ENCODE measurements at regions not wholly inside any gene's neighbourhood (a gene's known extent, or its start where the extent isn't known, plus 50 kb on each side); places are given as distances from the start of the nearest gene placed in this dataset.

DNA sequence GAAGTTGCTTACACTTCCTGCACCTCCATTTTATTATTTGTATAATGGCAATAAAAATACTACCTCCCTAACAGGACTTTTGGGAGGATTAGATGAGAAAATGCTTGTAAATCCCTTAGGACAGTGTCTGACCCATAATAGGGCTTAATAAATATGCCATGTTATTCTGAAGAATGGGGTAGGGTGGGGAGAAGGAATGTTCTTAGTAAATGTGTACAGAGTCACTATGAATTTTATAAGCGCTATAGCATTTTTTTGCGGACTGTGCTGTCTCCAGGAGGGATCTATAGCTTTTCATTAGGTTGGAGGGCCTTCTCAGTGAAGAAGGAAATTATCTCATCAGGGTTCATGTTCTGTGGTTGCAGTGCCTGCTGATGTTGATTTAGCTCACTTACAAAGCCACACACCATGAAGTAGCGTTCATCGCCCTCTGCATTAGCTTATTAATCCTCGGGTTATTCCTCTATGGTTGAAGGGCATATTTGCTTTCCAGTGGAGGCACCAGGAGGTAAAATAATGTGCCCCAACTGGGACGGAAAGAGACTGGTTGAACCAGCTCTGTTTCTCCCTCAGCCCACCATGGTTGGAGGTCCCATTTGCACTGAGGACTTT is 497.1 kb downstream of the ARHGEF28 start:
- no peak overlapping the region for H3K4me3 Mint-ChIP-seq
- DNase-seq (no peak), ATAC-seq (no peak)
- H3K9me3 ChIP-seq (ENCODE audit: control insufficient read depth in 2 of 3, low read length in 3 of 3), result no peaks in the 10 kb centered on the region
- intact Hi-C loops (cut with micrococcal nuclease), result no loop called here
- H3K36me3 ChIP-seq (ENCODE audit: control insufficient read depth in 2 of 3, insufficient read depth in 3 of 3, low read length in 3 of 3), result no peaks in the 10 kb centered on the region
- H3K4me1 ChIP-seq (ENCODE audit: control insufficient read depth in 2 of 2, insufficient read depth in 2 of 2, low read length in 2 of 2), result no peaks in the 10 kb centered on the region
- ChIA-PET POLR2A (no interaction called here), CTCF (no interaction called here)
- H3K27ac Mint-ChIP-seq, result no peak overlapping the region
- peaks cover 0 to 4% (median 0%) of the 10 kb centered on the region in 5 donors for H3K36me3 Mint-ChIP-seq
- no peaks in the 10 kb centered on the region for H3K27me3 ChIP-seq (ENCODE audit: control insufficient read depth in 2 of 2, insufficient read depth in 2 of 2, low read length in 2 of 2)
- H3K27ac ChIP-seq (ENCODE audit: low read depth, low read length), result no peak overlapping the region
- peaks cover 0 to 5% (median 2%) of the 10 kb centered on the region in 11 donors for H3K9me3 Mint-ChIP-seq
- H3K27me3 Mint-ChIP-seq, result peaks cover 4 to 11% (median 8%) of the 10 kb centered on the region in 5 donors
- H3K4me3 ChIP-seq (ENCODE audit: low read length), result no peak overlapping the region
- no peaks in the 10 kb centered on the region for H3K4me1 Mint-ChIP-seq

DNA sequence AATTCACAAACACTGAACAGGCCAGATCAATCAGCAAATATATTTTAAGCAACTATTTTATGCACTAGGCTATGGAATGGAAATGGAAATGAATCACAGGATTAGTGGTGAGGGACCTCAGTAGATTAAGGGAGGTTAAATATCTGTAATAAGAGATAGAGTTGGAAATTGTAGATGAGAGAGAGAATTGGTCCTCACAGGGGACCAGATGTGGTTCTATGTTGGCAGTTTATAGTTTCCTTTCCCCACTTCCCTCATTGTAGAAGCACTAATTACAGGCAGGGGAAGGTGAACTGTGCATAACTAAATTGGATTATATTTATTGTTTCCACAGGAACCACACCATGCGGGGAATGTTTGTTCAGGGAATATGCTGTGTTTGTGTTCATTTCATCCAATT is 496.2 kb downstream of the ARHGEF28 start:
- Histone ChIP-seq H3K4me1 (ENCODE audit: control insufficient read depth in 2 of 2, insufficient read depth in 2 of 2, low read length in 2 of 2) (no peaks in the 10 kb centered on the region), H3K27ac (ENCODE audit: low read depth, low read length) (no peak overlapping the region), H3K27me3 (ENCODE audit: control insufficient read depth in 2 of 2, insufficient read depth in 2 of 2, low read length in 2 of 2) (no peaks in the 10 kb centered on the region), H3K36me3 (ENCODE audit: control insufficient read depth in 2 of 3, insufficient read depth in 3 of 3, low read length in 3 of 3) (no peaks in the 10 kb centered on the region), H3K9me3 (ENCODE audit: control insufficient read depth in 2 of 3, low read length in 3 of 3) (no peaks in the 10 kb centered on the region), H3K4me3 (ENCODE audit: low read length) (no peak overlapping the region)
- H3K9me3 Mint-ChIP-seq, result peaks cover 0 to 7% (median 3%) of the 10 kb centered on the region in 11 donors
- DNase-seq (no peak), ATAC-seq (no peak)
- ChIA-PET CTCF (no interaction called here), POLR2A (no interaction called here)
- no peaks in the 10 kb centered on the region for H3K4me1 Mint-ChIP-seq
- peaks cover 3 to 11% (median 5%) of the 10 kb centered on the region in 5 donors for H3K27me3 Mint-ChIP-seq
- no peak overlapping the region for H3K4me3 Mint-ChIP-seq
- peaks cover 0 to 4% (median 0%) of the 10 kb centered on the region in 5 donors for H3K36me3 Mint-ChIP-seq
- intact Hi-C loops (cut with micrococcal nuclease), result no loop called here
- H3K27ac Mint-ChIP-seq, result no peak overlapping the region

DNA sequence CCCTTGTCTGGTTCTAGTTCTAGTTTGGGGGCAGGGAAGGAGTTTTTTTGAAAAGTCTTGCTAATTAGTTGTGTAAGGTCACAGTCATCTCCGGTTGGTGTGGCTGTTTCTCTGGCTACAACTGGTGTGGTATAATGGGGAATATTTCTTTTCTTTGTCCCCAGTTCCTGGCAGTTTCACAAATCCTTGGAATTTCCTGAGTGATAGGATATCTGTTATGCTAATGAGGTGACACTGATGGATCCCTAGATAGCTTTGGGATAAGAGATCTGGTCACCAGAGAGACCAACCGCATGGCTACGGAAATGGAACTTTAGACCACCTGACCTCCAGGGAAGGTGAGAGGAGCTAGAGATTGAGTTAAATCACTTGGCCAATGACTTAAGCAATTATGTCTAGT is 494.6 kb downstream of the ARHGEF28 start:
- H3K36me3 Mint-ChIP-seq, result peaks cover 0 to 4% (median 0%) of the 10 kb centered on the region in 5 donors
- no peak overlapping the region for H3K27ac ChIP-seq (ENCODE audit: low read depth, low read length)
- no peaks in the 10 kb centered on the region for H3K4me1 Mint-ChIP-seq
- H3K27me3 ChIP-seq (ENCODE audit: control insufficient read depth in 2 of 2, insufficient read depth in 2 of 2, low read length in 2 of 2), result no peaks in the 10 kb centered on the region
- H3K4me3 ChIP-seq (ENCODE audit: low read length), result no peak overlapping the region
- H3K27me3 Mint-ChIP-seq, result peaks cover under 1 to 11% (median 5%) of the 10 kb centered on the region in 5 donors
- CTCF ChIA-PET, result no interaction called here
- DNase-seq (no peak), ATAC-seq (no peak)
- intact Hi-C loops (cut with micrococcal nuclease), result no loop called here
- no peaks in the 10 kb centered on the region for H3K9me3 ChIP-seq (ENCODE audit: control insufficient read depth in 2 of 3, low read length in 3 of 3)
- peaks cover 0 to 7% (median 3%) of the 10 kb centered on the region in 11 donors for H3K9me3 Mint-ChIP-seq
- no peaks in the 10 kb centered on the region for H3K4me1 ChIP-seq (ENCODE audit: control insufficient read depth in 2 of 2, insufficient read depth in 2 of 2, low read length in 2 of 2)
- no peak overlapping the region for H3K4me3 Mint-ChIP-seq
- H3K36me3 ChIP-seq (ENCODE audit: control insufficient read depth in 2 of 3, insufficient read depth in 3 of 3, low read length in 3 of 3), result no peaks in the 10 kb centered on the region
- no peak overlapping the region for H3K27ac Mint-ChIP-seq
- POLR2A ChIA-PET, result no interaction called here

DNA sequence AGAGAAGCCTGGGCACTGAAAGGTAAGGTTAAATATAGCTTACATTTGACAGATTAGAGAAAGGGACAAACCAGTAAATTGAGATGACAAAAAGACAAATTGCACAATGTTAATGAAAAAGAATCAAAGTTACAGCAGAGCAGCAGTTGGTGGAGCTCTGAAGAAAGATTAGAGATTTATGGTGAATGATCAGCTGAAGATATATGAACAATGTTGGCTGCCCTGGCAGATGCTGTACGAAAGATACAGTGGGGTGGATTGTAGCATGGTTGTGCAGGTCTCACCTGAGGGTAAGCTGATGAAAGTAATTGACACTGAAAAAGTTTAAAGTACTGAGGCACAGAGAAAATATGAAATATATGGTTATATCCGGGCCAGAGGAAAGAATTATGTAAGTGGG is 492.1 kb downstream of the ARHGEF28 start:
- Mint-ChIP-seq H3K27me3 (peaks cover 5 to 16% (median 6%) of the 10 kb centered on the region in 5 donors), H3K27ac (no peak overlapping the region), H3K4me1 (no peaks in the 10 kb centered on the region), H3K9me3 (peaks cover 0 to 7% (median 4%) of the 10 kb centered on the region in 11 donors), H3K4me3 (no peak overlapping the region), H3K36me3 (peaks cover 0 to 4% (median 0%) of the 10 kb centered on the region in 5 donors)
- CTCF ChIA-PET, result no interaction called here
- Histone ChIP-seq H3K4me3 (ENCODE audit: low read length) (no peak overlapping the region), H3K9me3 (ENCODE audit: control insufficient read depth in 2 of 3, low read length in 3 of 3) (no peaks in the 10 kb centered on the region), H3K27me3 (ENCODE audit: control insufficient read depth in 2 of 2, insufficient read depth in 2 of 2, low read length in 2 of 2) (no peaks in the 10 kb centered on the region), H3K27ac (ENCODE audit: low read depth, low read length) (no peak overlapping the region), H3K36me3 (ENCODE audit: control insufficient read depth in 2 of 3, insufficient read depth in 3 of 3, low read length in 3 of 3) (no peaks in the 10 kb centered on the region), H3K4me1 (ENCODE audit: control insufficient read depth in 2 of 2, insufficient read depth in 2 of 2, low read length in 2 of 2) (no peaks in the 10 kb centered on the region)
- POLR2A ChIA-PET, result no interaction called here
- ATAC-seq (no peak), DNase-seq (no peak)
- intact Hi-C loops (cut with micrococcal nuclease), result no loop called here

DNA sequence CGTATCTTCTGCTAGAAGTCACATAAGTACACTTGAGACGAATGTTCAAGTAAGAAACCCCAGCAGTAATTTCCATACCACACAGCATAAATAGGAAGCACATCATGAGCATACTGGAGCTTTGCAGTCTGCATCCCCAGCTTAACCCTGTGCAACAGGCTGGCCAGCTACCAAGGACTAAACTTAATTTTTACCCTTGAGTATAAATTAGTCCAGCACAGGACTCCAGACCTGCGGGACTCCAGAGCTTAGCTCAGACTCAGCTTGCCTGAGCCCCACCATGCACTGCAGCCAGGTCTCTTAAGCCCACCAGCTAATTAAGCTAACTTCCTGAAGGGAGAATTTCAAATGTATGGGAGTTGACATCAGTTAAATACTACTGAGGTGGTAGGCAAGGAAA is 491.0 kb downstream of the ARHGEF28 start:
- peaks cover 0 to 7% (median 4%) of the 10 kb centered on the region in 11 donors for H3K9me3 Mint-ChIP-seq
- CTCF ChIA-PET, result no interaction called here
- ATAC-seq, result no peak

DNA sequence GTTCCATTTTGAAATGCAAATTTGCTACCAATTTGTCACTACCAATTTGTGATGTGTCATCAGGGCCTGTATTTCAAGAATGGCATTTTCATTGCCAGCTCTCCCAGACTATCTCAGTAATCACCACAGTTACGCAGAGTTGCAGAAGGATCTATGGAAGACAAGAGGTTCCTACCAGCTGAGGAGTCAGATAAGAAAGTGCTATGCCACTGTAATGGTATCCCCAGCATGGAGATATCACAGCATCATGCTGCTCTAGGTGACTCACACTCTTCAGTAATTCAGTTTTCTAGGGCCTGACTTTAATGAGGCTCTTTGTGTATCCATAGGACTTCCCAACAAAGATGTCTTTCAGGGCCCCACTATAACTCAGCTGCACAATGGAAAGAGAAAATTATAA is 490.3 kb downstream of the ARHGEF28 start:
- Mint-ChIP-seq H3K9me3 (peaks cover 0 to 7% (median 4%) of the 10 kb centered on the region in 11 donors), H3K4me1 (no peaks in the 10 kb centered on the region), H3K27me3 (peaks cover 5 to 19% (median 11%) of the 10 kb centered on the region in 5 donors), H3K36me3 (peaks cover 0 to 4% (median 0%) of the 10 kb centered on the region in 5 donors), H3K4me3 (no peak overlapping the region), H3K27ac (no peak overlapping the region)
- ATAC-seq (no peak), DNase-seq (no peak)
- ChIA-PET POLR2A (no interaction called here), CTCF (no interaction called here)
- Histone ChIP-seq H3K4me3 (ENCODE audit: low read length) (no peak overlapping the region), H3K36me3 (ENCODE audit: control insufficient read depth in 2 of 3, insufficient read depth in 3 of 3, low read length in 3 of 3) (no peaks in the 10 kb centered on the region), H3K27me3 (ENCODE audit: control insufficient read depth in 2 of 2, insufficient read depth in 2 of 2, low read length in 2 of 2) (no peaks in the 10 kb centered on the region), H3K4me1 (ENCODE audit: control insufficient read depth in 2 of 2, insufficient read depth in 2 of 2, low read length in 2 of 2) (no peaks in the 10 kb centered on the region), H3K27ac (ENCODE audit: low read depth, low read length) (no peak overlapping the region), H3K9me3 (ENCODE audit: control insufficient read depth in 2 of 3, low read length in 3 of 3) (no peaks in the 10 kb centered on the region)
- intact Hi-C loops (cut with micrococcal nuclease), result no loop called here

More for the DNA sequence above, 491.0 kb downstream of the ARHGEF28 start:
- Mint-ChIP-seq H3K27me3 (peaks cover 5 to 19% (median 11%) of the 10 kb centered on the region in 5 donors), H3K36me3 (peaks cover 0 to 4% (median 0%) of the 10 kb centered on the region in 5 donors), H3K4me1 (no peaks in the 10 kb centered on the region), H3K4me3 (no peak overlapping the region), H3K27ac (no peak overlapping the region)
- H3K27me3 ChIP-seq (ENCODE audit: control insufficient read depth in 2 of 2, insufficient read depth in 2 of 2, low read length in 2 of 2), result no peaks in the 10 kb centered on the region
- POLR2A ChIA-PET, result no interaction called here
- DNase-seq, result no peak
- no peaks in the 10 kb centered on the region for H3K36me3 ChIP-seq (ENCODE audit: control insufficient read depth in 2 of 3, insufficient read depth in 3 of 3, low read length in 3 of 3)
- no peaks in the 10 kb centered on the region for H3K9me3 ChIP-seq (ENCODE audit: control insufficient read depth in 2 of 3, low read length in 3 of 3)
- intact Hi-C loops (cut with micrococcal nuclease), result no loop called here
- no peaks in the 10 kb centered on the region for H3K4me1 ChIP-seq (ENCODE audit: control insufficient read depth in 2 of 2, insufficient read depth in 2 of 2, low read length in 2 of 2)
- no peak overlapping the region for H3K4me3 ChIP-seq (ENCODE audit: low read length)
- no peak overlapping the region for H3K27ac ChIP-seq (ENCODE audit: low read depth, low read length)

DNA sequence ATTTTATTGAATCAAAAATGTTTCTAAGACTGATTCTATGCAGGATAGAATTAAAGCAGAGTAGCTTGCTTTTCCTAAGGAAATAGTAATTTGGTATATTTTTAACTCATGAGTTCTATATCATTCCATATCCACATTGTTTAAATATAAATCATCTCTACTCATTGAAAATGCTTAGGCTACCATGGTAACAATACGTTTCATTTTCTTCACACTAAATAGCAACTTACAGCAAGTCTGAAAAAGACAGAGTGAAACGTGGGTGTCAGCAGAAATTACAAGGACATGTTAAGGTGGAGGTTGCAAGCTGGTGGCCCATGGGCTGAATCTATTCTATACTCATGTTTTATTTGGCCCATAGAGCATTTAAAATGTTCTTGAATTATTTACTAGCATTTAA is 487.9 kb downstream of the ARHGEF28 start:
- no peak for DNase-seq
- no peak overlapping the region for H3K4me3 ChIP-seq (ENCODE audit: low read length)
- ATAC-seq, result no peak
- Mint-ChIP-seq H3K27me3 (peaks cover 5 to 24% (median 20%) of the 10 kb centered on the region in 5 donors), H3K9me3 (peaks cover 0 to 7% (median 2%) of the 10 kb centered on the region in 11 donors), H3K27ac (no peak overlapping the region), H3K4me1 (no peaks in the 10 kb centered on the region), H3K36me3 (no peaks in the 10 kb centered on the region), H3K4me3 (no peak overlapping the region)
- H3K36me3 ChIP-seq (ENCODE audit: control insufficient read depth in 2 of 3, insufficient read depth in 3 of 3, low read length in 3 of 3), result no peaks in the 10 kb centered on the region
- intact Hi-C loops (cut with micrococcal nuclease), result no loop called here
- POLR2A ChIA-PET, result no interaction called here
- CTCF ChIA-PET, result no interaction called here
- H3K27me3 ChIP-seq (ENCODE audit: control insufficient read depth in 2 of 2, insufficient read depth in 2 of 2, low read length in 2 of 2), result no peaks in the 10 kb centered on the region
- no peak overlapping the region for H3K27ac ChIP-seq (ENCODE audit: low read depth, low read length)
- H3K9me3 ChIP-seq (ENCODE audit: control insufficient read depth in 2 of 3, low read length in 3 of 3), result no peaks in the 10 kb centered on the region
- H3K4me1 ChIP-seq (ENCODE audit: control insufficient read depth in 2 of 2, insufficient read depth in 2 of 2, low read length in 2 of 2), result no peaks in the 10 kb centered on the region
